OCI-LY3 (cell line): ENCODE measurements at regions not wholly inside any gene's neighbourhood (a gene's known extent, or its start where the extent isn't known, plus 50 kb on each side); places are given as distances from the start of the nearest gene placed in this dataset.

Experiments used
- EZH2phosphoT487 ChIP-seq: fragments of 200-600 bp; shearing (Covaris generic); IDR thresholded peaks from 2 replicates; pipeline ENCODE4 v1.6.1; 2018; ENCODE audit warnings: antibody characterized with exemption, mixed run types, low read depth
- TF ChIP-seq, protein P1 (sequence below): fragments of 200-600, 300-600 bp; sonication (generic); IDR thresholded peaks from 2 replicates; pipeline ENCODE4 v1.5.1; 2014; ENCODE audit warnings: antibody characterized with exemption, low read length, low read depth

DNA sequence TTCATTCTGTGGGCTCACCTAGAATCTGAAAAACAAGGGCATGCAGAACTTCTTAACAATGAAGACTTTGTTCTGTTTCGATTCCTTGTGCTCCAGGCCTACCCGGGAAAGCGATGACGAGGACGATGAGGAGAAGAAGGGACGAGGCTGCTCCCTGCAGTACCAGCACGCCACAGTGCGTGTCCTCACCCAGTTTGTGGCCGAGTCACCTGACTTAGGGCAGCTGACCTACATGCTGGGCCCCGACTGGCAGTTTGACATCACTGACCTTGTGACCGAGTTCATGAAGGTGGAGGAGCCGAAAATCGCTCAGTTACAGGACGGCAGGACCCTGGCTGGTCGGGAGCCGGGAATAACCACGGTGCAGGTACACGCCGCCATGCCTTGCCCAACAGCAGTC lies 585.4 kb downstream of the AACS start:
- TF ChIP-seq, protein P1, sequence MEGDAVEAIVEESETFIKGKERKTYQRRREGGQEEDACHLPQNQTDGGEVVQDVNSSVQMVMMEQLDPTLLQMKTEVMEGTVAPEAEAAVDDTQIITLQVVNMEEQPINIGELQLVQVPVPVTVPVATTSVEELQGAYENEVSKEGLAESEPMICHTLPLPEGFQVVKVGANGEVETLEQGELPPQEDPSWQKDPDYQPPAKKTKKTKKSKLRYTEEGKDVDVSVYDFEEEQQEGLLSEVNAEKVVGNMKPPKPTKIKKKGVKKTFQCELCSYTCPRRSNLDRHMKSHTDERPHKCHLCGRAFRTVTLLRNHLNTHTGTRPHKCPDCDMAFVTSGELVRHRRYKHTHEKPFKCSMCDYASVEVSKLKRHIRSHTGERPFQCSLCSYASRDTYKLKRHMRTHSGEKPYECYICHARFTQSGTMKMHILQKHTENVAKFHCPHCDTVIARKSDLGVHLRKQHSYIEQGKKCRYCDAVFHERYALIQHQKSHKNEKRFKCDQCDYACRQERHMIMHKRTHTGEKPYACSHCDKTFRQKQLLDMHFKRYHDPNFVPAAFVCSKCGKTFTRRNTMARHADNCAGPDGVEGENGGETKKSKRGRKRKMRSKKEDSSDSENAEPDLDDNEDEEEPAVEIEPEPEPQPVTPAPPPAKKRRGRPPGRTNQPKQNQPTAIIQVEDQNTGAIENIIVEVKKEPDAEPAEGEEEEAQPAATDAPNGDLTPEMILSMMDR, result no peak
- no peak for TF ChIP-seq EZH2phosphoT487
